Stimulated activated naive CD4-positive, alpha-beta T cell treated with Interleukin-2 at 50 U/mL for 16 hours (primary cell): ENCODE measurements at regions not wholly inside any gene's neighbourhood (a gene's known extent, or its start where the extent isn't known, plus 50 kb on each side); places are given as distances from the start of the nearest gene placed in this dataset.

ENCODE experiments used
- DNase-seq: peaks from one replicate; lab custom pipeline; 2025; lab: John Stamatoyannopoulos, UW

DNA sequence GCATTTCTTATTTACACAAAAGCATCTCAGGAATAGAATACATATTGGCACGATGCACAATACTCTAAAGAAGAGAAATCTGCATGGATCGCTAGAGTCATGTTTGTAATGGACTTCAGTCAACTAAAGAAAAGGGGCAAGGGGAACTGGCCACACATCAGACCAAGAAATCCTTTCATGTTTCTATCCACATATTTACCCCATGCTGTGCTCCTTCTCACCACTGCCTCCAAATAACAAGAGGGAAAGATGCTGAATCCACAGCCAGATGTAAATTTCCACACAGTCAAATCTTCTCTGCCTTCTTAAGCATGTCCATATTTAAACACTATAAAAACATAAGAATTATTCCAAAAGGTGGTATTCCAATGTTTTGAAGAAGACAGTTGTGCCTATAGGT lies 67.6 kb downstream of the COX18 start:
- no peak for DNase-seq

DNA sequence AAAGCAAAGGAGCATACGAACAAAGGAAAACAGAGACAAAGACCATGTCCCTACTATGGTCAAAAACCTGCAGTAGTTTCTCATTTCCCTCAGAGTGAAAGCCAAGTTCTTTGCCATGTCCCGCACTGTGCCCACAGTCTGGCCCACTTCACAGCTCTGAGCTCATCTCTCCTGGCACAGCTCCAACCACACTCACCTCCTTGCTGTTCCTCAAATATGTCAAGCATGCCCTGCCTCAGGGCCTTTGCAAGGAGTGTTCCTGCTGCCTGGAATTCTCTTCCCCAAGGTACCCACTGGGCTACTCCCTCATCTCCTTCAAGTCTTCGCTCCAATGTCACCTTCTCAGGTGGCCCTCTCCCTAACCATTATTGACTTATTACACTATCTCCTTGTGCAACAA lies 72.1 kb downstream of the COX18 start:
- no peak for DNase-seq

DNA sequence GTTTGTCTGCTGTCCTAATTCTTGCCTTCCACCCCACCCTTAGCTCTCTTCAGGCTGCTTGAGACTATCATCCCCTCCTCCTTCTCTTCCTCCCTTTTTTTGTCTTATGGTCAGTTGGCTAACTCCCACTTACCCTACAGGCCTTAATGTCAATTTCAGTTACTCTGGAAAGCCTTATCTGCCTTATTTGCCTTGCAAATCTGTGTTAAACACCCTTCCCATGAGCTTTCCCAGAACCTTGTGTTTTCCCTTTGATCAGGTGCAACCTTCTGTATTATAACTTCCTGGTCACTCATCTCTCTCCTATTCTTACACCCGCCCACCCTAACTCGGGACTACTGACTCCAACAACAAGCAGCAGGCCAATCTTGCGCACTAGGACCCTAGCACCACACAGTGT lies 74.8 kb downstream of the COX18 start:
- no peak for DNase-seq

DNA sequence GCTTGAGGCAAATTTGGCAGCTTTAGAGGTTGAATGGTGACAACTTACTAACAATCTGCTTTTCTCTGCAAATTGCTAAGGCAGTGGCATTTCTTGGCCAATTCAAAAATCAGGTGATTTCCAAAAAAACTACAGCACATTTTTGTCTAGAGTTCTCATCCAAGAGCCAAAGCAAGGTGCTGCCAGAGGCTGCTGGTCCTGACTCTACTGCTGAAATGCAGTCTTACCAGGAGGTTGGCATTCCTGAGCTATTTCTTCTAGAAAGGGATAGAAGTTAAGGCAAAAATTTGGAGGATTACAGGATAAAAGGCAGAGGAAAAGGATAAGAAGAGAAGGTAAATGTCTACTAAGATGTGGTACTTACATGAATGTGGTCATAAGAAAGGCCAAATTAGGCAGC lies 75.6 kb downstream of the COX18 start:
- DNase-seq = no peak

DNA sequence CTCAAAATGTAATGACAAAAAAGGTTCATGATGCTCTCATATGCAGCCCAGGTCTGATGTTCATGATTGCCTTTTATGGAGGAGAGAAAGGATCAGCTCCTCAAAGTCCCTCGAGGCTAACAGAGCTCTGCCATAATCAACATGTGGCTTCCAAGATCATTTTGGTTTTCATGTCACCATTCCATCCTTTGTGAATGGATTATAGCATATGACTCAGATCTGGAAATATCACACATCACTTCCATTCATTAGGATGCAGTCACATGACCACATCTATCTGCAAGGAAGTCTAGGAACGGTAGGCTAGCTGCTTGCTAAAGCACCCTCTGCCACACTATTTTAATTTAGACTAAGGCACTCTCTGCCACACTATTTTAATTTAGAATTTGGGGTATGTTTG lies 77.6 kb downstream of the COX18 start:
- DNase-seq = no peak

DNA sequence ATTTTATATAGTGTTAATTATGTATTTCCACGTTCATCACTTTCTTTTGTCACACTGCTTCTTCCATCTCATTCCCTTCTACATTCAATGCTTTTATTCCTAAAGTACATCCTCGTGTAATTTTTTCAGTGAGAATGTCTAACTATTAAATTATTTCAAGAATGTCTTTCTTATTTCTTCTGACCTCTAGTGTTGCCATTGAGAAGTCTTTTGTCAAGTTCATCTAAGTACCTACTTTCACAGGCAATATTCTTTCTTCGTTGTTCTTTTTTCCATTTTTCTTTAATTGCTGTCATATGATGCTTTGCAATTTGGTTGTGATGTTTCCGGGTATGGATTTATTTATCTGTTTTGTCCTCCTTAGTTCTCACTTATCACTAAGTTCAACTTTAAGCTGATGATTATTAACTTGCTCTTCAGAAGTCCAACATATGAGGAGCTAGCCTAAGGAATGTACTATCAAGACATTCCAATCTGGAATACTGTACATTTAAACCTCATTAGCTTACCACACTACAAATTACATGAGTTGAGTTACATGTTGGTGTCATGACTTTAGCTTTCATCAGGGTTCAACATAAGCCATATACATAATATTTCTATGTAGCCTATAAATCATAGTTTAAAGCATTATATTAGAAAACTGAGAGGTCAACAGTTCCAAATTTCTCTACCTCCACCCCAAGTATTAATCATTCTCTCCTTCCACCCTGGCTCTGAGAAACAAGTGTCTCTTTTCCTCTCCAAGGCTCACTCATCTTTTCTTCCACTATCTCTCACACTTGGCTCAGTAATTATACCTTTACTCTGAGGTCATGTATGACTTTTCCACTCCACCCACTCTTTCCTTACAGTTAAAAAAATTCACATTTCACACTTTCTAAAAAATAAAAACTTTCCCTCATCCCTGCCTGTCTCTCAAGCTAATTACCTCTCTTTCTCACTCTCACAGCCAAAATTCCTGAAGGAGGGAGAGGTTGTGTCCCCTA lies 81.5 kb downstream of the COX18 start:
- DNase-seq = no peak

DNA sequence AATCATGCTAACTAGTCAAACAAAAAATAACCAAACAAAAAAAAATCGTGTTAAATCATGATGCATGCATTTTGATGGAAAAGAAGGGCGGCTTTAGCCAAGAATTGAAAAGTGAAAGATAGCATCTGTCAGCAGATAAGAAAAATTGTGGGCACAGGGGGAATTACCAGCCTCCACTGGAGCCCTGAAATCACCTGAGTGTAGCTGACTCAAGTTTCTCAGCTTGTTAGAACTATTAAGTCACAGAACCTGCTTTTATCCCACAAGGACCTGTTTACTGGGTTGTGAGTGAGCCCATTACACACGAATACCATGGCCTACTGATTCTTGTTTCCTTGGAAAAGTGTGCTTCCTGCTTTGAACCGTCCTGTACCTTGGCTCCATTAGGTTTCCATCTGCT lies 85.2 kb downstream of the COX18 start:
- DNase-seq = peak; percentile 2

DNA sequence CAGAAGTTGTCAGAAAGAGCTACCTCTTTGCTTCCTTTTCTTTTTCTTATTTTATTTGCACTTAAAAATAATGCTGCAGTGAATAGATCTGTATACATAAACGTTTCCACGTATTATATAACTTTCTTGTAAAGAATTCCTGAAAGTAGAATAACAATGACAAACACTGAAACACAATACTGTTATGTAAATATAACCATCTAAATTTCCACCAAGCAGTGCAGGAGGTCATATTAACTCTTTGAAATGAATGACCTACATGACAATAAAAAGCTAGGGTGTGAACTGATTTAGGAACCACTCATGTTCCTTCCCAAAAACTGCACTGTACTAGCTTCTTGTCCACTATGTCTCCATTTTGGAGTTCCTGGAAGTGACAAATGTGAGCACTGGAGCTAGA lies 85.8 kb downstream of the COX18 start:
- DNase-seq = no peak

DNA sequence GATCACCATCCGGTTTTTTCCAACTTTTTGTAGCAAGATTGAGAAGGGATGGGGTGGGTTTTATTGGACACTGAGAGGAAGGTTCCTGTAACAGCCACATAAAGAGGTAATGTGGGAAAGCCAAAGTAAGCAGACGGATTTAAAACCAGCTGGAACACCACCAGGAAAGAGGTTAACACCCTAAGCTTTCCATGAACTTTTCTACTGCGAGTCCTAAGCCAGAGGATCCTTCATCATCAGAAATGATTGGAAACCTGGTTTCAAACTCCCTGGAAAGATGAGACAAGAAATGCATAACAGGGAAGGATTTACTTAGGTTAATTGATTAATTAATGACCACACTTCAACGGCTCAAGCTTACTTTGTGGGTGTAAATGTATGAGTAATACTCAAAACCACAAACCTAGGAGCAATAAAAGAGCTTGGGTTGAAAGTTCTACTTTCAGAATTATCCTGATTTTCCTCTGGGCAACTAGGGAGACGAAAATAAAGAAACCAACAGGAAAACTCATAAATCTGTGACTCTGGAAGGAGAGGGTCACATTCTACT lies 91.5 kb downstream of the COX18 start:
- no peak for DNase-seq

DNA sequence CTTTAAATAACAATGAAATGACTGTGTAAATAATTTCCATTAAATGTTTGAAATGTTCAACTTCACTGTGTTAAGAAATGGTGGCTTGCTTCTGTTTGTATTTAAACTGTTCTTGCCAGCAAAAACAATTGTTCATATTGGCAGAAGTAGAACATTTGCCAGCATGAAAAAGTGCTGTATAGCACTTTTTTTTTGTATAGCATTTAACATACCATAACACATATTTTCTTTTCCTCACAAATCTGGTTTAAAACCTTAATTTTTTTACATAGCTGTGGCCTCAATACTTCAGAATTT lies 94.1 kb downstream of the COX18 start:
- no peak for DNase-seq

DNA sequence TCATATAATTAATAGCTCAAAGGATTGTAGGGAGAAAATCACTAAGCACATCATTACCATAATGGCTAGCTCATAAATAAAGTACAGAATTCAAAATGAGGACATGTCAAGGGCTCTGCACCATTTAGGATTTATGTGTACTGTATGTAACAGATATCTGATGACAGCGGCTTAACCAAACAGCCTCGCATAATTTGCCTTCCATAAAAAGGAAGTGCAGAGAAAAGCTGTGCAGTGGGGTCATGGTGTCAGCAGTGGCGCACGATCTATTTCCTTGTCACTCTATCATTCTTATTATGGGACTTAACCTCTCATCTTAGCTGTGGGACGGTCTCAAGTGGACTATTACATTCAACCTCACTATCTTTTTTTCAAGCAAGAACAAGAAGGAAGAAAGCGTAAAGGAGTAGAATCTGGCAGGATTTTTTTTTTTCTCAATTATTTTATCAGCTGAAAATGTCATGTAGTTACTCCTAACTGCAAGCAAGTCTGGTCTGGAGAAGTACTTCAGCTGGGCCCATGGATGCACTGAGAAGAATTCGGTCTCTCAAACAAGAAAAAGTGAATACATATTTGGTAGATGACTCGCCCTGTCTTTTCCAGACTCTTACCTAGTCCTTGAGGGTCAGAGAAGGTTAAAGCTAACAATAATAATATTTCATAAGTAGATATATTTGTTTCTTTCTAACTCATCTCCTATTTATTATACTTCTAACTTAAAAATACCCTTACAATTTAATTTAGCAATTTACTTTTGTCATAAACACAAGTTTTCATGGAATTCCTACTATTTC lies 94.6 kb downstream of the COX18 start:
- DNase-seq = no peak

DNA sequence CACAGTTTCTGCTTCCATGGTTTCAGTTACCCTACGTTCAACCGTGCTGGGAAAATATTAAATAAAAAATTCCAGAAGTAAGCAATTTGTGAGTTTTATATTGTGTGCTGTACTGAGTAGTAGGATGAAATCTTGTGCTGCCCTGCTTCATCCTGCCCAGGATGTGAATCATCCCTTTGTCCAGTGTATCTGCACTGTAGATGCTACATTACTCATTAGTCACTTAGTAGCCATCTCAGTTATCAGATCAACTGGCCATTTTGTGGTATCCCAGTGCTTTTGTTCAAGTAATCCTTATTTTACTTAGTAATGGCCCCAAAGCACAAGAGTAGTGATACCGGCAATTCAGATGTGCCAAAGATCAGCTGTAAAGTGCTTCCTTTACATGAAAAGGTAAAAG lies 97.9 kb downstream of the COX18 start:
- DNase-seq = no peak

DNA sequence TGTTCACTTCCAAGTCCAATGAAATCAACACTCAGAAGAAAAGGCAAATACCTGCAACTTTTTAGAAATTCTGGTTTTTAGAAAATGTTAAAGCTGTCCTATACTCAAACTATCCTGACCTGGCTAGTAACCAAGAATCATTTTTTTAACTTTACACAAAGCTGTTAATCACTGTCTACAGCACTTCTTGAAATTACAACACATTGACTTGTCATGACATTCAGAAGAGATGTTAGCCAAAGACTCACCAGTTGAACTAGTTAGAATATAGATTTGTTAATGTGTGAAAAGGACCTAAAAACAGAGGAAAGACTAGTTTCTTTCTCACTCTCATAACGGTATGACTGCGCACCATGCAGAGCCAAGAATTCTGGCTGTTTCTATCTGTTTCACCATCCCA lies 98.8 kb downstream of the COX18 start:
- no peak for DNase-seq

DNA sequence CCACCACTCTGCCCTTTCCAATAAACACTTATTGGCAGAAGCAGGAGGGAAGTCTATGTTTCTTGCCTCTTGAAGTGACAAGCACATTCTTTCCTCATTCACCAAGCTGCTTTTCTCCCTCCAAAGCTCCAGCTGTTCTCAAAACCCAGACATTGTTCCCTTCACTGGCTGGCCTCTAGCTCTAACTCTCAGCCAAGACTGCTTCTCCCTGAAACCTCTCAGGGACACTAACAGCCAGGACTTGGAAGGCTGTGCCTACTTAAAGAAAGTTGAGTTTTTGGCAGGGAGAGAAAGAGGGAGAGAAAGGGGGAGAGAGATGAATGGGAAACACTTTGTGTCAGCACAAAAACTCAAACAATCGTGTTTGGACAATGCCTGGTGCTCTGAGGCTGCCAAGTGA lies 99.5 kb downstream of the COX18 start:
- DNase-seq = no peak

DNA sequence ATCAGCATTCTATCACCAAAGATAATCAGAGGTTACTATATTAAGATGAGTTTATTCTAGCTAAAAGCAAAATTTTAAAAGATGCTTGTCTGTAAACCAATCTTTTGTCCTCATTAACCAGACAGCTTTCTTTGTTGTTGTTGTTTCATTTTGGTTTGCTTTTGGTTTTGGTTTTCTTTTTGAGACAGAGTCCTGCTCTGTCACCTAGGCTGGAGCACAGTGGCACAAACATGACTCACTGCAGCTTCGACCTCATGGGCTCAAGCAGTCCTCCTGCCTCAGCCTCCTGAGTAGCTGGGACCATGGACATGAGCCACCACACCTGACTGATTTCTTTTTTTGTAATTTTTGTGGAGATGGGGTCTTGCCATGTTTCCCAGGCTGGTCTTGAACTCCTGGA lies 102.9 kb downstream of the COX18 start:
- no peak for DNase-seq

DNA sequence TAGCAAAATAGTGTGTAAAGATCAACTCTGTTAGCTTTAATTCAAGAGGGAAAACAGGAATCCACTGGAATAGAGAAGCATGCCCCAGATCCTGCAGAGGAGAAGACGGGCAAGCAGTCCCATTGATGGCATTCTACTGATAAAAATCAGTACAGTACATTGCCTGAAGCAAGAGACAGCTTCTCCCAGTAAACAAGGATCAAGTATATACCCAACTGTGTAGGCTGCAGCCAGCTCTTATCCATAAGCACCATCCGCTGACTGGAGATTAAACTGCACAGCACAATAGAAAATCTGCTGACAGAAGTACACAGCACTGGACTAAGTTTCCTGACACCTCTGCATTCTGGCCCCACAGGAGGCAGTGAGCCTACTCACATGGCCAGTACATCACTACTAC lies 110.1 kb downstream of the COX18 start:
- no peak for DNase-seq

DNA sequence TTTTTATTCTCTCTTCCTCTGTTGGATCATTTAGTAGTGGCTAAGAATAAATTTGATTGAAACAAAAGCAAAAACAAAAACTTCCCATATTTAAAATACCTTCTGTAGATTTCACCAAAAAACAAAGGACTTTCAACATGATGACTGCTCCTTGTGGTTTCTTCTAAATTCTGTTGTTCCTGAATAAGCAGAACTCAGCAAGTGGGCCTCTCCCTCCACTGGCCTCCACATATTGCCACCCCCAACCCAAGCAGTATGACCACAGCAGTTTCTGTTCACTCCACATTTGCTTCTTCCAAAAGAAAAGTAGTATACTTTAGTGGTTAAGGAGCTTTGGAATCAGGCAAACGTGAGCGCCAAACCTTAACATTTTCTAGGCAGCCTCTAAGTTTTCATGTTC lies 114.7 kb downstream of the COX18 start:
- no peak for DNase-seq

DNA sequence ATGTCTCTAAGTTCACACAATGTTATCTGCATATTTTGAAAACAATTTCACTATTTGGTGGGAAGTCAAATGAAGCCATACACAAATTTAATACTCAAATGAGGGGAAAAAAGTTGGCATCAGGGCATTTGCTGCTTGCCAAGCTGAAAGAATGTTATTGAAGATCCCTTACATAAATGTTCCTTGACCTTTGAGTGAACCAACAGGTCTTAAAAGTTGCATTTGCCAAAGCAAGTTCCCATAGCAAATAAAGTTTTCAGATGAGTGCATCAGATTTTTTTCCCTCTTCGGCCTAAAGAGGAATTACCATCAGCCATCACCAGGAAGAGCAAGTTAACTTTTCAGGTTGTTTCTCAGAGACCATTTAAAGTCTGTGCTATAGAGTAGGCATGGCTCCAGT lies 115.9 kb downstream of the COX18 start:
- DNase-seq = no peak

DNA sequence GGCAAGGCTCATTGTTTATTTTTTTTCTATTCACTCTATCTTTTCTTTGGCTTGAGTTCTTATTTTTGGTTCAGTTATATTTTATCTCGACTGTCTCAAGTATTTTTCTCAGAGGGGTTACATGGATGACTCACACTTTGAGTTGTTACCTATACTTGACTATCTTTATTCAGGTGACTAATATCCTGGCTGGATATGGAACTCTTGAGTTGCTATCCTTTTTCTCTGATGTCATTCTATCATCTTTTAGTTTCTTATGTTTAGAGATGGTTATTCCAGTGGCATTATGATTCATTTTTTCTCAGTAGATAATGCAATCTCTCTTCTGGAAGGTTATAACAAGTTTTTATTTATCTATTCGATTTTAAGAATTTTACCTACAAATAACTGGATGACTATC lies 117.9 kb downstream of the COX18 start:
- no peak for DNase-seq

DNA sequence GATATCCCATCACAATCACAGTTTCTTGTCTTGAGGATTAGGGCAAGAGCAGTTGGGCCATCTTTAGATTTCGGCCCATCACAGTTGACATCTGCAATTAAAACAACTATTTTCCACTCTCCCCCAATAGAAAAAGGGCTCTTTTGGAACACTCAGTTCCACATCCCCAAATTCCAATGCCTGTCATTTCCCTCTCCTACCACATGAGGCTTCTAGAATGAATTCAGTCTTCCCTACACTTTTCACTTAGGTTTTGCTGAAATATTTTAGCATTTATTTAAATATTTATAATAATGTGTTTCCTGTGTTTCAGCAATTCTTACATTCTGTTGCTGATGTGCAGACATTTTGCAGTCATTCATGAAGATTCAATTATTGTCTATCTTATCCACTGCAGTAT lies 118.4 kb downstream of the COX18 start:
- DNase-seq = no peak

DNA sequence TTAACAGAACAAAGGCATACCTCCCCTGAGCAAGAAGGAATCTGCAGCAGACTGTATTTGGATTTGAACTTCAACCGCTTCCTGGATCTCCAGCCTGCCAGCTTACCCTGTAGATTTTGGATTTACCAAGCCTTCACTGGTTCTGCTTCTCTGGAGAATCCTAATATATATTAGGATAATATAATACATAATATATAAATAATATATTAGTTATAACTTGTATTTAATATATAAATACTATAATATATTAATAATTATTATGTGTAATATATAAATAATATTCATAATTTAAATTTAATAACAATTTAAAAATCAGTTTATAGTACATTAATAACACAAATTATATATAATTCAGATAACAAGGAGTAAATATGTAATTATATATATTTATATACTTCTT lies 121.4 kb downstream of the COX18 start:
- no peak for DNase-seq

DNA sequence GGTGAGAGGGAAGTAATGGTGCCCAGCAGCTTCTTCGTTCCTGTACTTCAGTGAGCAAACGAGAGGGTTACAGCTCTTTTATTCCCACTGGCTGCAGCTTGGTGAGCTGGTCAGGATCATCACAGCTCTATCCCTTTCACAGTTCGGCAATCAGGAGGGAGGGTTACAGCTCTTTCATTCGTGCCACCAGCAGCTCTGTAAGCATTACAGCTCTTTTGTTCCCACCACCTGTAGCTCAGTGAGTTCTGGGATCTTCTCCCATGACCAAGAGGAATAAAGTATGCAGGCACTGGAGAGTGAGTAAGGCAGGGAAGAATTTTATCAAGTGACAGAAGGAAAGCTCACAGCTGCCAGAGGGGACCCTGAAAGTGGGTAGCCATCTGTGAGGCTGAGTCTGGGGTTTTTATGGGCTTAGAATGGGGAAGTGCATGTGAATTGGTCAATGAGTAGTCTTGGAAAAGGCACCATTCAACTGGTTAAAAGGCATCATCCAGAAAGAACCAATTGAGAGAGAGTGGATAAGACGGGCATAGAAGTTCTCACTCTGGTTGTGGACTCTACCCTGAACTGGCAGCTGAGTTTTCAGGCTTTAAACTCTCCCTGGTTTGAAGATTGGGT lies 123.7 kb downstream of the COX18 start:
- DNase-seq = no peak

DNA sequence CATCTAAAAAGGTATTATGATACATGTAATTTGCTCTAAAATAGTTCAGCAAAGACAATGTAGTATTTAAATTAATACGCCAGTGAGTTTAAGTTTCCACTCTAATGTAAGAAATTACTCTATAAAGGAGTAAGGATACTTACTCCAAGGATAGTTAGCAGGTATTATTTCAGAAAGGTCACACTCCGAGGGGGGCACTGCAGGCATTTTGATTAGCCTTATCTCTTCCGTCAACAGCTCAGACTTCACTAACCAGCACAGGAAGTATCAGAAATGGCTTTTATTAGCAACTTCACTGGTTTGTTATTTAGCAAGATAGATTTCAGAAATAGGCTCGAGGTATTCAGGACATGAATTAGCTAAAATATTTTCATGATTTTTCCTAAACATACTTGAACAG lies 127.0 kb downstream of the COX18 start:
- no peak for DNase-seq
